PFSK-1 (cell line): ENCODE measurements at regions not wholly inside any gene's neighbourhood (a gene's known extent, or its start where the extent isn't known, plus 50 kb on each side); places are given as distances from the start of the nearest gene placed in this dataset.

Experiments used
- POLR2AphosphoS5 ChIP-seq: IDR thresholded peaks from 2 replicates; pipeline ENCODE4 v1.6.1; 2012; ENCODE audit warnings: low read depth, mild to moderate bottlenecking, control low read depth, low read length, moderate library complexity
- REST ChIP-seq, 2 experiments: IDR thresholded peaks; 2 replicates each; pipeline versions ENCODE4 v1.6.1 to v1.8.0; 2011 to 2012; ENCODE audit warnings: low read depth in 2 of 2, low read length in 2 of 2, control low read depth in 1 of 2, inconsistent platforms in 1 of 2, mild to moderate bottlenecking in 1 of 2, moderate library complexity in 1 of 2; ENCODE audit not compliant: insufficient read depth in 1 of 2
- TAF1 ChIP-seq: IDR thresholded peaks from 2 replicates; pipeline ENCODE4 v1.6.1; 2012; ENCODE audit warnings: low read length, control low read depth, borderline replicate concordance; ENCODE audit not compliant: insufficient read depth

- TF ChIP-seq POLR2AphosphoS5 (no peak), REST (IDR thresholded peaks at IDR 0.05; ENCODE audit: insufficient read depth in 1 of 2, low read depth in 2 of 2, low read length in 2 of 2) (no peak), TAF1 (no peak)
These were observed 170.3 kb upstream of the DUSP10 start for GRCh38 chr1:221912230-221912629.
